Activated CD4-positive, alpha-beta T cell treated with anti-CD3 and anti-CD28 coated beads for 48 hours (primary cell): ENCODE measurements at regions not wholly inside any gene's neighbourhood (a gene's known extent, or its start where the extent isn't known, plus 50 kb on each side); places are given as distances from the start of the nearest gene placed in this dataset.
"Not testable (repeated sequence)": the region's sequence is repeated elsewhere in the genome, so short reads cannot be mapped to it uniquely, and the experiment has no call there.

Source experiments
- DNase-seq: peaks from one replicate; pipeline ENCODE4 v3.0.0-alpha.2; 2020

DNA sequence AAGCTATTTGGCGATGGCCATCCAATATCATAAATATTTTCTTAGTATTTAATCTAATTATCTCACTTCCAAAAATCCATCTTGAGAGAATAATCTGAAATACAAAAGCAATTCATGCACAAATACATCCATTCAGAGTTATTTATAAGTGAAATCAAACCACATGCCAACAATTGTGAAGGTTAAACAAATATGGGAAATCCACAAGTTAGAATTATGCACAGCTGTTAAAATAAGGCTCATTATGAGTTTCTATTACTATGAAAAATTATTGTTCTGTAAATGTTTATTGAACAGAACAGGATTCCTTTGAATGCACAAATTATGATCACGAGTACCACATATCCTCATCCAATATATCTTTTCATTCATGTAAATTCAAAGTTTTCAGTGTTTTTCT, 267.7 kb downstream of the PLOD2 start:
- no peak for DNase-seq

GRCh38 chr3:145898487-145898886, 262.5 kb downstream of the PLOD2 start:
- DNase-seq: no peak

DNA sequence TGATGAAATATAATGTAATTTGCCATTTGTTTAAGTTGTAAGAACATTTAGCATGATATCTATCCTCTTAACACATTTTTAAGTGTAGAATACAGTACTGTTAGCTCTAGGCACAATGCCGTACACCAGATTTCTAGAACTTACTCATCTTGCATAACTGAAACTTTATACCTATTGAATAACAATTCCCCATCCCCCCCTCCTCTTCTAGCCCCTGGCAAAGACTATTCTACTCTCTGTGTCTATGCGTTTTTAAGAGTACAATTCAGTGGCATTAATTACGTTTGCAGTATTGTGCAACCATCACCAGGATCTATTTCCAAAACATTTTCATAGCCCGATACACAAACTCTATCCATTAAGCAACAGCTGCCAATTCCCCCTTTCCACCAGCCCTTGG, 261.7 kb downstream of the PLOD2 start:
- no peak for DNase-seq

DNA sequence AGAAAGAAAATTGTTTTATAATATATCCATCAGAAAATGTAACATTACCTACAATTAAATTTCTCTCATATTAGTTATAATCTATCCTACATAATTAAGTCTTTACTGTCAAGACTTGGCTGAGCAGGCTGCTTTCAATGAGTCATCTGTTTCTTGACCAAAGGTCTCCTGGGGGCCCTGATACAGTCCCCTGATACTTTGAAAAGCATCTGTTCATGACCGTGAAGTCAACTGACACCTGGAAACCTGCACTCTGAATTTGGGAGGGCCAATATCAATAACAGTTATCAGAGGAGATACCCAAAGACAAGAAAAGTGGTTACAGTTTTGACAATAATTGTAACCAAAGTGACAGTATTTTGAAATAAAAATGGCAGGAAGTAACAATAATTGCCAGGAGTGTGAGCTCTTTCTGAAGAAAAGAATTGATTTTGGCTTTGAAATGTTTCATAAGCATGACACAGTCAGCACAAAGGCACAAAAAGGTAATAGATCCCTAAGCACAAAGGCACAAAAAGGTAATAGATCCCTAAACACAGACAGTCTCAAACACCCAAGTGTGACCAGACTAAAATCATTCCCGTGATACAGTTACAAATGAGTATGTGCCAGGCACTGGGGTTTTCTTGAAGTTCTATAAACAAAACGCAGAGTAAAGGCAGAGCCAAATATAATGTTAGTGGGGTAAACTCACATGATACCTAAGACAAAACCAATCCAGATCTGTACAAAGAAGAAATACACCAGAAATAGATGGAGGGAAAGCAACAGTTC, 260.7 kb downstream of the PLOD2 start:
- no peak for DNase-seq

DNA sequence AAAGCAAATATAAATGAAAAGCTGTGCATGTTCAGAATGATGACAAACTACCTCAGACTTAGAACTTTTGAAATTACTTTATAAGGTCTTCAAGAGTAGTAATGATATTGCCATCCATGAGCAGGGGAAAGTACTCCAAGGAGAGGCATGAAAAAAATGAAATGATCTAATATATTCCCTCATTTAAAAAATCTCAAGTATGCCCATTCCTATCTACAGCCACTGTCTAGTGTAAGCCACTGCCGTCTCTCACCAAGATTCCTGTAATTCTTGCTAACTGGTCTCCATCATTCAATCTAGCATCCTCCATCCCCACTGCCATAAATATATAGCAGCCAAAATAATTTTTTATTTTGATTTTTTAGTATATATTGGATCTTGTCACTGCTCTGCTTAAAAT, 258.8 kb downstream of the PLOD2 start:
- no peak for DNase-seq

DNA sequence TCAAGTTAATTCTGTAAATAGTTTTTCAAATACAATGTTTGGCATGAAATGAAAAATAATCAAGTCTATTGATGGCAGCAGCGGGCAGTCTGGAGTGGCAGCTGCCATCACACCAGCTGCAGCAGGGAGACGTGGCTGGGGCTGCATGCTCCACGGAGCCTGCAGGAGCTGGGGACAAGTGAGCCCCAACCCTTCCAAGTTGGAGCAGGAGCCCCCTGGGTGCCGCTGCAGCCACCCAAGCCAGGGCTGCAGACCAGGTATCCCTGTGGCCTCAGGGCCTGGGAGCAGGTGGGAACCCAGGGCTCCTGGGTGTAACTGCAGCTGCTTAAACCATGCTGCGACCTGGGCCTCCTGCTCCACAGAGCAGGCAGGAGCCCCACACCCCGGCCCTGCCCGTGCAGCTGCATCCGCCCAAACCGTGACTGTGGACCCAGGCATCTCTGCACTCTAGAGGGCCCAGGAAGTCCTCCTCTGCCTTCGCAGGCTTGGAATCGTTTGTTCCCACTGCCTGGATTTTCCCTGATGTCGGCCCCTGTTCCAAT, 257.4 kb downstream of the PLOD2 start:
- DNase-seq: no peak

- no peak for DNase-seq
Observed at GRCh38 chr3:145904138-145904537, 256.8 kb downstream of the PLOD2 start.

DNA sequence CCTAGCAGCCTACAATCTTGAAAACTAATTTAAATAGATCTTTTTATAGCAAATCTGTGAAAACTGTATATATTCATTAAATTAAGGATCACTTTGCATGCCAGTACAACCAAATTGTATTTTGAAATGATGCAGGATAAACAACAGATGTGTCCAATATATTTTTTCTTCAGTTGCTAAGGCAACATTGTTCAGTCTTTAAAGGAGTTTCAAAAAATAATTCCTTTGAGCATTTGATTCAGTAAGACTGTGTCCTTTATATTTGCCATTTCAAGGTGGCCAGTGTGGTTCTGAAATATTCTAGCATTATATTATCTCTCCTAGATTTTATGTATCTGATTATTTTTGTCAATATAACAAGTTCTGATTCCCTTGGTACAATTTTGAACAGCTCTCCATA, 254.7 kb downstream of the PLOD2 start:
- no peak for DNase-seq

DNA sequence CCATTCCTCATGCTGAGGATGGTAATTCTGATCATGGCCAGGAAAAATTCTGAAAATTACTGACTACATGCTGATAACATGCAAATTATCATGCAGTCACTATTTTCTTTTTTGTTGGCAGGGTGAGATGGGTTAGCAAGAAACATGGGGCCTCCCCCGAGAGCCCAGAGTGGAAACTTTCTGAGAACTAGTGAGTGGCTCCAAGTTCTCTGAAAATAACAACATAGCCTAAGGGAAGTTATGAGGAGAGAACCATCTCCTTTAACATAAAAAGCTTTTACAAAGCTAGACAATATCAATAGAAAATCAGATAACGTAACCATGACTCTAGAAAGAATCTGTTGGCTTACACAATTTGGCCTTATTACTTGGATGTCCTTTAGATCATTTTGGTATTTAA, 254.2 kb downstream of the PLOD2 start:
- no peak for DNase-seq

GRCh38 chr3:145911016-145911415, 250.0 kb downstream of the PLOD2 start:
- no peak for DNase-seq

GRCh38 chr3:145915787-145916186, 245.2 kb downstream of the PLOD2 start:
- no peak for DNase-seq

DNA sequence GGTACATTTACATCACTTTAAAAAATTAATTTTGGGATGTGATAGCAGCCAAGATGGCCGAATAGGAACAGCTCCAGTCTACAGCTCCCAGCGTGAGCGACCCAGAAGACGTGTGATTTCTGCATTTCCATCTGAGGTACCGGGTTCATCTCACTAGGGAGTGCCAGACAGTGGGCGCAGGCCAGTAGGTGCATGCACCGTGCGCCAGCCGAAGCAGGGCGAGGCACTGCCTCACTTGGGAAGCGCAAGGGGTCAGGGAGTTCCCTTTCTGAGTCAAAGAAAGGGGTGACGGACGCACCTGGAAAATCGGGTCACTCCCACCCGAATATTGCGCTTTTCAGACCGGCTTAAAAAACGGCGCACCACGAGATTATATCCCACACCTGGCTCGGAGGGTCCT, 233.2 kb downstream of the PLOD2 start:
- DNase-seq: not testable (repeated sequence)

- DNase-seq: no peak
Observed at GRCh38 chr3:145936971-145937370, 224.0 kb downstream of the PLOD2 start.

GRCh38 chr3:145939431-145939830, 221.6 kb downstream of the PLOD2 start:
- no peak for DNase-seq

GRCh38 chr3:145942052-145942451, 218.9 kb downstream of the PLOD2 start:
- no peak for DNase-seq

GRCh38 chr3:145943952-145944351, 217.0 kb downstream of the PLOD2 start:
- no peak for DNase-seq

DNA sequence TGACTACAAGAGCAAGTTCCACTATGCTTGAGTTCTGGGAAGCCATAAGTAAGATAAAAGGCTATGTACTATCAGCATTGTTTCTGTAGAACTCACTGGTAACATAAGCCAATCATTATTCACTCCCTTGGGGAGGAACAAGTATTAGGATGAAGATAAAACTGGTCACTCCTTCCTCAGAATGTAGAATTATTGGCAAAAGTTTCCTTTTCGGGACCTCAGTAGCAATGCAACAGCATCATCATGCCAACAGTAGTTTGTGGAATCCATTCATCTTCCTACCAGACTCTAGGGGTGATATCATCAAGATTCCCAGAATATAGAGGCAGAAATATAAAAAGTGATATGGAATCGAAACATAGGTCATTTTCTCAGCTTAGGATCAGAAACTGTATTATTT, 209.5 kb downstream of the PLOD2 start:
- DNase-seq: no peak

GRCh38 chr3:145952536-145952935, 208.4 kb downstream of the PLOD2 start:
- DNase-seq: no peak

GRCh38 chr3:145953316-145953715, 207.7 kb downstream of the PLOD2 start:
- DNase-seq: no peak

DNA sequence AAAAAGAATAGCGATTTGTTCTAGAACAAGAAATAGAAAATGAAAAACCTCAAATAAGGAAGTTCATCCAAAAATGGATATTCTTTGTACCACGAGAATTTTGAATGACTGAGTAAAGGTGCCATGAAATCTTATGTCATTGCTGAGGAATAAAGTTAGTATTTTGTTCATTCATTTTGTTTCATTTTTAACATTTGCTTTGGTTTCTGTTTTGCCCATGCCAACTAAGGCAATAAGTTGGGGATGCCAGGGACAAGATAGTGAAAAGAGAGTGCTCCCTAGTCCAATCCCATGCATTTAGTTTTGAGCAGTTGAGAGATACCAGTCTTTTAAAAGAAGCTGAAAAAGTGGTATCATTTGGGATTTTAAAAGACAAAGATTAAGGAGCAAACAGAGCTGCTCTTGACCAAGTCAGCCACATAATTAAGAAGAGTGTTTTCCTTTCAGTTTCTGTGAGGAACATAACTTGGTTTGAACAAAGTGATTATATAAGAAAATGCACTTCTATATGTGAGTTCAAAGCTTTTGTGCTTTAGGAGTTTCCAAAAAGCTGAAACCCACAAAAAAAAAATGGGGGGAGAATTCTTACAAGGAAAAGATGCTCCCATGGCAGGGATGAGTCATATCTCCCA, 201.4 kb downstream of the PLOD2 start:
- DNase-seq: no peak

DNA sequence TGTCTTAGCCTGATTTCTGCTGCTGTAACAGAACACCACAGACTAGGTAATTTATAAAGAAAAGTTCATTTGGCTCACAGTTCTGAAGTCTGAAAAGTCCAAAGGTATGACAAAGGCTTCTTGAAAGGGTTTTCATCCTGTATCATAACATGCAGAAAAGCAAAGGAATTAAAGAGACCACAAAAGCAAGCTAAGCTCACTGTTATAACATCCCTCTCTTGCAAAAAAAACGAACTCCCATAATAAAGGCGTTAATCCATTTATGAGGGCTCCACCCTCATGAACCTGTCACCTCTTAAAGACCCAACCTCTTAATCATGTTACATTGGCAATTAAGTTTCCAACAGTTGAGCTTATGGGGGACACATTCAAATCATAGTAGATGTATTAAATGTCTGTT, 197.9 kb downstream of the PLOD2 start:
- DNase-seq: no peak

DNA sequence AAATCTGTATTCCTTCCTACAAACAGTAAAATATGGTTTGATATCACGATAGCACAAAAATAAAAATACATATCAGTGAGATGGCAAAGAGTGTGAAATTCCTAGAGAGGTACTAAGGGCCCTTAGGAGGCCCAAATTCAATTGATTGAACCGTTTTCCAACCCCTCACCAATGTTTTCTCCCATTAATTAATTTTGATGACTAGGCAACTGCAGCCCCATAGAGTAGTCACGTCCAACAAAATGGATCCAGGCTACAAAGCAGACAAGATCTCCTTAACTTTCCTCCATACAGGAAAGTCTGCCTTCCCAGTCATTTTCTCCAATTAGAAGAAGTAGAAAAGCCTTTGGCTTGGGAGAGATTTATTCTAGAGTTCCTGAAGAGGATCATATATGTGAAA, 193.9 kb downstream of the PLOD2 start:
- DNase-seq: no peak

GRCh38 chr3:145971186-145971585, 189.8 kb downstream of the PLOD2 start:
- no peak for DNase-seq

- DNase-seq: no peak
Observed at GRCh38 chr3:145972851-145973250, 188.1 kb downstream of the PLOD2 start.

GRCh38 chr3:145981056-145981455, 179.9 kb downstream of the PLOD2 start:
- DNase-seq: no peak
